ENCODE measurements at regions not wholly inside any gene's neighbourhood (a gene's known extent, or its start where the extent isn't known, plus 50 kb on each side); places are given as distances from the start of the nearest gene placed in this dataset.

DNA sequence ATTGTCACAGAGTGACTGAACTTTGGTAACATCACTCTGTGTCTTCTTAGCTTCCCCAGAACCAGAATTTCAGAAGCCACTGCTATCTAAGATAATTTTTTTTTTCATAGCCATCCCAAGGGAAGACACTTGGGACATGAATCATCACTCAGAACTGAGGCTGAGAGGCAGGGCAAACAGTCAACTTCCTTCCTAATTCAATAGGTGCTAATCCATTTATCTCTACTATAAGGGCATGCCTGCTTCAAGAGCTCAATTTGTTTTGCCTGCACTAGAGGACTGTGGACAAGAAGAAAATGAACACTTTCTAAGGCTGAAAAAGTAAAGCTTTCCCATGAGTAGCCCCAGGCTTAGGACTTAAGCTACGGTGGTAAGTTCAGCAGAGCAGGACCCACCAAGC is 56.7 kb upstream of the MYRIP start:
- Histone ChIP-seq H3K27me3 (no peaks in the 10 kb centered on the region), H3K27ac (no peak overlapping the region), H3K4me3 (no peak overlapping the region), H3K36me3 (no peaks in the 10 kb centered on the region), H3K4me1 (no peaks in the 10 kb centered on the region), H3K9me3 (no peaks in the 10 kb centered on the region)
- DNase-seq (no peak), ATAC-seq (no peak)
- TF ChIP-seq, protein P1, sequence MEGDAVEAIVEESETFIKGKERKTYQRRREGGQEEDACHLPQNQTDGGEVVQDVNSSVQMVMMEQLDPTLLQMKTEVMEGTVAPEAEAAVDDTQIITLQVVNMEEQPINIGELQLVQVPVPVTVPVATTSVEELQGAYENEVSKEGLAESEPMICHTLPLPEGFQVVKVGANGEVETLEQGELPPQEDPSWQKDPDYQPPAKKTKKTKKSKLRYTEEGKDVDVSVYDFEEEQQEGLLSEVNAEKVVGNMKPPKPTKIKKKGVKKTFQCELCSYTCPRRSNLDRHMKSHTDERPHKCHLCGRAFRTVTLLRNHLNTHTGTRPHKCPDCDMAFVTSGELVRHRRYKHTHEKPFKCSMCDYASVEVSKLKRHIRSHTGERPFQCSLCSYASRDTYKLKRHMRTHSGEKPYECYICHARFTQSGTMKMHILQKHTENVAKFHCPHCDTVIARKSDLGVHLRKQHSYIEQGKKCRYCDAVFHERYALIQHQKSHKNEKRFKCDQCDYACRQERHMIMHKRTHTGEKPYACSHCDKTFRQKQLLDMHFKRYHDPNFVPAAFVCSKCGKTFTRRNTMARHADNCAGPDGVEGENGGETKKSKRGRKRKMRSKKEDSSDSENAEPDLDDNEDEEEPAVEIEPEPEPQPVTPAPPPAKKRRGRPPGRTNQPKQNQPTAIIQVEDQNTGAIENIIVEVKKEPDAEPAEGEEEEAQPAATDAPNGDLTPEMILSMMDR (IDR thresholded peaks at IDR 0.05): no peak
- intact Hi-C loops (cut with DNase I): no loop called here

DNA sequence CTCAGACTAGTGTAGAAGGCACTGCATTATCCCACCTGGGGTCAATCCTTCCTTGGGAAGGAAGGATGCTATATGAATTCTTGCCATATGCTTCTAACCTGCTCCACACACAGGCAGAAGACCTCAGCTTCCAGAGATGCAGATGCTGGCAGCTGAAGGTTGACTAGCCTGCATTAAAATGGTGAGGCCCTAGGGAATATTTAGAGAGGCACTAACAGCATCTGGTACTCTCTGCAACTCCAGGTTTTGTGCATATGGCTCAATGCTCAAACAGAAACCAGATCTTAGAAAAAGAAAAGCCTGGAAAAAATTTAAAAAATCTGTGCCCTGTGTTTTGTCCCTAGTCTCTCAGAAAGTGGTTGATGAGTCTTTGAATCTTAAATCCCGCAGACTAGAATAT is 56.0 kb upstream of the MYRIP start:
- TF ChIP-seq, protein P1 (IDR thresholded peaks at IDR 0.05): no peak
- Histone ChIP-seq H3K27me3 (no peaks in the 10 kb centered on the region), H3K9me3 (no peaks in the 10 kb centered on the region), H3K36me3 (no peaks in the 10 kb centered on the region), H3K27ac (no peak overlapping the region), H3K4me1 (no peaks in the 10 kb centered on the region), H3K4me3 (no peak overlapping the region)
- no peak for DNase-seq
- ATAC-seq: no peak
- intact Hi-C loops (cut with DNase I): no loop called here

DNA sequence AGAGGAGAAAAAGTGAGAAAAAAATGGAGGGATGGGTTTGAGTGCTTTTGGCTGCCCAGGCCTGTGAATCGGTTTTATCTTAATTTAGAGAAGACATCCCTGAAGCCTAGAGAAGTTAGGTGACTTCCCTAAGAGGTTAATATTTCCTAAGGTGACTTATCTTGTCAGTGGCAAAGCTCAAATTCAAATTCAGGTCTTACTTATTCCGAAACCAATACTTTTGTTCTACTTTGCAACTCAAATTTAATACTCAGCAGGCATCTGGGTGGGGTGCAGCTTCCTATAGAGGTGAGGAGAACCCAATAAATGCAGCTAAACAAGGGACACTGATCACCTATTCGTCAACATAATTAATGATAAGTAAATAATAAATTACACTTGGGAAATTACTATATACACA is 54.9 kb upstream of the MYRIP start:
- intact Hi-C loops (cut with DNase I): no loop called here
- ATAC-seq (no peak), DNase-seq (no peak)
- TF ChIP-seq, protein P1 (IDR thresholded peaks at IDR 0.05): no peak
- H3K4me3 ChIP-seq: no peak overlapping the region
- no peaks in the 10 kb centered on the region for H3K9me3 ChIP-seq
- no peak overlapping the region for H3K27ac ChIP-seq
- H3K4me1 ChIP-seq: no peaks in the 10 kb centered on the region
- no peaks in the 10 kb centered on the region for H3K27me3 ChIP-seq
- H3K36me3 ChIP-seq: no peaks in the 10 kb centered on the region

DNA sequence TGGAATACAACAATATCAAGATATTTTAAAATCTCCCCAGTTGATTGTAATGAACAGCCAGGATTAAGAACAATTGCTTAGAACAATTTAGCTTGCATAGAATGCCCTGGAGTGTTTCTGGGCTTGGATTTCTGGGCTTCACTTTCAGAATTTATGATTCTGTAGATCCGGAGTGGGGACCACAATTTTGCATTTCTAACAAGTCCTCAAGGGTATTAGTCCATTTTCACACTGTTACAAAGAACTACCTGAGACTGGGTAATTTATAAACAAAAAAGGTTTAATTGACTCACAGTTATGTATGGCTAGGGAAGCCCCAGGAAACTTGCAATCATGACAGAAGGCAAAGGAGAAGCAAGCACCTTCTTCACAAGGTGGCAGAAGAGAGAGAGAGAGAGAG is 54.3 kb upstream of the MYRIP start:
- Histone ChIP-seq H3K27ac (no peak overlapping the region), H3K27me3 (no peaks in the 10 kb centered on the region), H3K4me1 (no peaks in the 10 kb centered on the region), H3K36me3 (no peaks in the 10 kb centered on the region), H3K4me3 (no peak overlapping the region), H3K9me3 (no peaks in the 10 kb centered on the region)
- DNase-seq (no peak), ATAC-seq (no peak)
- TF ChIP-seq, protein P1 (IDR thresholded peaks at IDR 0.05): no peak
- intact Hi-C loops (cut with DNase I): no loop called here

DNA sequence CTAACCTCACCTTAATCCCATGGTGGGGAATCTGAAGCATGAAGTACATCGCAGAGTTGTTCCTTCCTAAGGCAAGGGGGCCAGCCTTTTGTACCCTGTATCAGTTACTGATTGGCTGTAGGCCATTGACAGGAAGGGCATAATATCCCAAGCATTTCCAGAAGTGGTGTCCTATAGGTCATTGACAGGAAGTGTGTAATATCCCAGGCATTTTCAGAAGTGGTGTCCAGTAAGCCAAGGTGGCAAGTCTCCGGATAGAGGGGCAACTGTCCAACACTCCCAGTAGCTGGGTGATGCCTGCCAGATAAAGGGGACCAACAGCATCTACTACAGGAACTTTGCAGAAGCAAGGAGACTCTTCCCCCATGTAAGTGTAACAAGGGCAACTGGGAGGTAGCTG is 52.1 kb upstream of the MYRIP start:
- TF ChIP-seq, protein P1 (IDR thresholded peaks at IDR 0.05): no peak
- no peaks in the 10 kb centered on the region for H3K4me1 ChIP-seq
- no peak overlapping the region for H3K4me3 ChIP-seq
- H3K36me3 ChIP-seq: no peaks in the 10 kb centered on the region
- no peak for DNase-seq
- intact Hi-C loops (cut with DNase I): no loop called here
- no peaks in the 10 kb centered on the region for H3K9me3 ChIP-seq
- ATAC-seq: no peak
- H3K27me3 ChIP-seq: no peaks in the 10 kb centered on the region
- no peak overlapping the region for H3K27ac ChIP-seq
